Uterus (tissue), 2 donors: ENCODE measurements at regions not wholly inside any gene's neighbourhood (a gene's known extent, or its start where the extent isn't known, plus 50 kb on each side); places are given as distances from the start of the nearest gene placed in this dataset.

ENCODE experiments used
- POLR2A ChIP-seq, 2 donors: fragments of 450-650 bp; IDR thresholded peaks; one replicate each; pipeline ENCODE4 v1.6.1; 2016; ENCODE audit warnings: antibody characterized with exemption in 2 of 2, mild to moderate bottlenecking in 1 of 2, moderate library complexity in 1 of 2
- TF ChIP-seq, protein P1 (sequence below), 4 experiments: fragments of 200-600 bp in 2 of 4; fragments of 450-650 bp in 2 of 4; sonication (generic) in 2 of 4; IDR thresholded peaks; one replicate each; pipeline ENCODE4 v1.5.1; 2016 to 2019; ENCODE audit warnings: antibody characterized with exemption in 4 of 4, mild to moderate bottlenecking in 2 of 4, moderate library complexity in 1 of 4

DNA sequence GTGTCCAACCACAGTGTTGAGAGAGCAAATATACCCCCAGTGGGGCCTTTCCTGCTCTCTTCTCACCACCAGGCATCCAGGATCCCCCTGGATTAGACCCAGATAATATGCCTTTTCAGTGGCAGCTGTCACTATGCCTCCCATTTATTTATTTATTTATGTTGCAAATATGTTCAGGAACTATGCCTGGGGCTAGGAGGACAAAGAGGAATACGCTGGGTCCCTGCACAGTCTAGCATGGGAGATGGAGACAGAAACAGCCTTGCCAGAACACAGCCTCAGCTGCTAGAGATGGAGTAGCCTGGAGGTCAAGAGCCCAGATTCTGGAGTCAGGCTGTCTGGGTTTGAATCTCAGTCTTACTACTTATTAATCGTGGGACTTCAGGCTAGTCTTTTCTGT is 74.6 kb upstream of the LRFN2 start:
- TF ChIP-seq, protein P1, sequence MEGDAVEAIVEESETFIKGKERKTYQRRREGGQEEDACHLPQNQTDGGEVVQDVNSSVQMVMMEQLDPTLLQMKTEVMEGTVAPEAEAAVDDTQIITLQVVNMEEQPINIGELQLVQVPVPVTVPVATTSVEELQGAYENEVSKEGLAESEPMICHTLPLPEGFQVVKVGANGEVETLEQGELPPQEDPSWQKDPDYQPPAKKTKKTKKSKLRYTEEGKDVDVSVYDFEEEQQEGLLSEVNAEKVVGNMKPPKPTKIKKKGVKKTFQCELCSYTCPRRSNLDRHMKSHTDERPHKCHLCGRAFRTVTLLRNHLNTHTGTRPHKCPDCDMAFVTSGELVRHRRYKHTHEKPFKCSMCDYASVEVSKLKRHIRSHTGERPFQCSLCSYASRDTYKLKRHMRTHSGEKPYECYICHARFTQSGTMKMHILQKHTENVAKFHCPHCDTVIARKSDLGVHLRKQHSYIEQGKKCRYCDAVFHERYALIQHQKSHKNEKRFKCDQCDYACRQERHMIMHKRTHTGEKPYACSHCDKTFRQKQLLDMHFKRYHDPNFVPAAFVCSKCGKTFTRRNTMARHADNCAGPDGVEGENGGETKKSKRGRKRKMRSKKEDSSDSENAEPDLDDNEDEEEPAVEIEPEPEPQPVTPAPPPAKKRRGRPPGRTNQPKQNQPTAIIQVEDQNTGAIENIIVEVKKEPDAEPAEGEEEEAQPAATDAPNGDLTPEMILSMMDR (IDR thresholded peaks at IDR 0.05), result no peak
- no peak for TF ChIP-seq POLR2A (IDR thresholded peaks at IDR 0.05)
